H9 (cell line): ENCODE measurements at regions not wholly inside any gene's neighbourhood (a gene's known extent, or its start where the extent isn't known, plus 50 kb on each side); places are given as distances from the start of the nearest gene placed in this dataset.

Experiments
- DNase-seq: peaks from one replicate; pipeline ENCODE4 v3.0.0-alpha.2; 2017
- H2AFZ ChIP-seq: one replicate; pipeline ENCODE4 v1.6.1; 2013; ENCODE audit warnings: mild to moderate bottlenecking, low read length, control low read depth, moderate library complexity
- H2AK5ac ChIP-seq: 2 replicates; pipeline ENCODE4 v1.6.1; 2013; ENCODE audit warnings: low read length, control low read depth, mixed read lengths; ENCODE audit not compliant: insufficient read length
- H2BK120ac ChIP-seq: one replicate; pipeline ENCODE4 v1.6.1; 2013; ENCODE audit warnings: low read depth, mild to moderate bottlenecking, low read length, control low read depth, inconsistent platforms; ENCODE audit not compliant: poor library complexity, severe bottlenecking
- H2BK12ac ChIP-seq: 2 replicates; pipeline ENCODE4 v1.6.1; 2013; ENCODE audit warnings: low read length, control low read depth, mixed read lengths, low read depth; ENCODE audit not compliant: insufficient read length
- H2BK15ac ChIP-seq: 2 replicates; pipeline ENCODE4 v1.6.1; 2013; ENCODE audit warnings: low read depth, low read length, control low read depth
- H2BK20ac ChIP-seq: one replicate; pipeline ENCODE4 v1.6.1; 2013; ENCODE audit warnings: low read depth, mild to moderate bottlenecking, low read length, control low read depth, inconsistent platforms; ENCODE audit not compliant: poor library complexity, severe bottlenecking
- H2BK5ac ChIP-seq: 2 replicates; pipeline ENCODE4 v1.6.1; 2013; ENCODE audit warnings: low read length, control low read depth, mixed read lengths; ENCODE audit not compliant: insufficient read length
- H3K14ac ChIP-seq: 2 replicates; pipeline ENCODE4 v1.6.1; 2013; ENCODE audit warnings: low read length, control low read depth; ENCODE audit not compliant: insufficient read depth
- H3K18ac ChIP-seq: 2 replicates; pipeline ENCODE4 v1.6.1; 2013; ENCODE audit warnings: low read depth, mild to moderate bottlenecking, mixed read lengths, low read length, control low read depth; ENCODE audit not compliant: insufficient read length
- H3K23ac ChIP-seq: 2 replicates; pipeline ENCODE4 v1.6.1; 2013; ENCODE audit warnings: low read length, control low read depth, mixed read lengths, low read depth; ENCODE audit not compliant: insufficient read length
- H3K23me2 ChIP-seq: 2 replicates; pipeline ENCODE4 v1.6.1; 2013; ENCODE audit warnings: low read depth, mild to moderate bottlenecking, mixed read lengths, low read length, control low read depth; ENCODE audit not compliant: insufficient read length, poor library complexity, severe bottlenecking
- H3K27ac ChIP-seq: 2 replicates; pipeline ENCODE4 v1.5.1; 2013; ENCODE audit warnings: low read length, control low read depth, mixed read lengths, low read depth; ENCODE audit not compliant: insufficient read length
- H3K27me3 ChIP-seq: 2 replicates; pipeline ENCODE4 v1.6.1; 2013; ENCODE audit warnings: low read length, control low read depth, inconsistent platforms; ENCODE audit not compliant: insufficient read depth
- H3K4ac ChIP-seq: 2 replicates; pipeline ENCODE4 v1.6.1; 2013; ENCODE audit warnings: low read depth, mild to moderate bottlenecking, control low read depth, inconsistent platforms, low read length, moderate library complexity
- H3K4me1 ChIP-seq: 2 replicates; pipeline ENCODE4 v1.6.1; 2013; ENCODE audit warnings: low read length, control low read depth, inconsistent platforms; ENCODE audit not compliant: insufficient read depth
- H3K4me2 ChIP-seq: 2 replicates; pipeline ENCODE4 v1.6.1; 2013; ENCODE audit warnings: low read length, control low read depth, mixed read lengths; ENCODE audit not compliant: insufficient read length, insufficient read depth
- H3K56ac ChIP-seq: 2 replicates; pipeline ENCODE4 v1.6.1; 2013; ENCODE audit warnings: low read depth, mild to moderate bottlenecking, mixed read lengths, low read length, control low read depth; ENCODE audit not compliant: insufficient read length
- H3K79me1 ChIP-seq: 2 replicates; pipeline ENCODE4 v1.6.1; 2013; ENCODE audit warnings: low read depth, mild to moderate bottlenecking, moderate library complexity, low read length, control low read depth, inconsistent platforms; ENCODE audit not compliant: insufficient read depth, poor library complexity, severe bottlenecking
- H3K79me2 ChIP-seq: 2 replicates; pipeline ENCODE4 v1.6.1; 2013; ENCODE audit warnings: low read length, control low read depth, inconsistent platforms; ENCODE audit not compliant: insufficient read depth
- H3K9ac ChIP-seq: 2 replicates; pipeline ENCODE4 v1.6.1; 2013; ENCODE audit warnings: low read length, control low read depth, mixed read lengths; ENCODE audit not compliant: insufficient read length; ENCODE audit errors: extremely low read depth
- H3K9me3 ChIP-seq: one replicate; pipeline ENCODE4 v1.6.1; 2013; ENCODE audit warnings: low read depth, low read length, inconsistent platforms; ENCODE audit not compliant: control insufficient read depth
- H3T11ph ChIP-seq: one replicate; pipeline ENCODE4 v1.6.1; 2013; ENCODE audit warnings: mild to moderate bottlenecking, low read length, control low read depth, inconsistent platforms
- H4K20me1 ChIP-seq: one replicate; pipeline ENCODE4 v1.6.1; 2013; ENCODE audit not compliant: control insufficient read depth, insufficient read length, insufficient read depth
- H4K5ac ChIP-seq: 2 replicates; pipeline ENCODE4 v1.6.1; 2013; ENCODE audit warnings: low read depth, mild to moderate bottlenecking, mixed read lengths, low read length, control low read depth; ENCODE audit not compliant: insufficient read length
- H4K8ac ChIP-seq: replicated peaks from 2 replicates; pipeline ENCODE4 v1.6.1; 2013; ENCODE audit warnings: low read length, control low read depth, mixed read lengths, low read depth; ENCODE audit not compliant: insufficient read length
- H4K91ac ChIP-seq: 2 replicates; pipeline ENCODE4 v1.6.1; 2013; ENCODE audit warnings: low read depth, mild to moderate bottlenecking, moderate library complexity, mixed read lengths, low read length, control low read depth; ENCODE audit not compliant: insufficient read length
- H3K27ac Mint-ChIP-seq, 3 experiments: 2 replicates in 2 of 3; 3 replicates in 1 of 3; pipeline ENCODE4 v1.8.0; 2020 to 2021; ENCODE audit warnings: mixed read lengths in 3 of 3, mild to moderate bottlenecking in 1 of 3, moderate library complexity in 1 of 3
- H3K27me3 Mint-ChIP-seq: 2 replicates; pipeline ENCODE4 v1.8.0; 2021; ENCODE audit warnings: low read depth, mild to moderate bottlenecking, moderate library complexity, mixed read lengths
- H3K36me3 Mint-ChIP-seq, 3 experiments: 2 replicates in 2 of 3; 3 replicates in 1 of 3; pipeline ENCODE4 v1.8.0; 2020 to 2021; ENCODE audit warnings: low read depth in 3 of 3, mixed read lengths in 3 of 3; ENCODE audit not compliant: insufficient read depth in 1 of 3
- H3K4me1 Mint-ChIP-seq, 2 experiments: 2 replicates each; pipeline ENCODE4 v1.8.0; 2020; ENCODE audit warnings: mixed read lengths in 2 of 2
- H3K4me3 Mint-ChIP-seq, 2 experiments: 2 replicates in 1 of 2; 3 replicates in 1 of 2; pipeline ENCODE4 v1.8.0; 2020 to 2021; ENCODE audit warnings: mild to moderate bottlenecking in 2 of 2, mixed read lengths in 2 of 2, moderate library complexity in 1 of 2
- H3K9me3 Mint-ChIP-seq, 2 experiments: 2 replicates in 1 of 2; 3 replicates in 1 of 2; pipeline ENCODE4 v1.8.0; 2020; ENCODE audit warnings: mild to moderate bottlenecking in 2 of 2, mixed read lengths in 2 of 2, moderate library complexity in 1 of 2
- WGBS: extraction: QIAGEN DNeasy Blood & Tissue Kit; methylation state at CpG from one replicate; pipeline ENCODE4 v1.1.7; 2013; ENCODE audit warnings: missing lambda C conversion rate, low lambda C conversion rate, mixed read lengths; ENCODE audit not compliant: insufficient read length; ENCODE audit errors: extremely low coverage; 5-methylcytosine and 5-hydroxymethylcytosine counted together
- TF ChIP-seq, protein P1 (sequence below): fragments of 200-600 bp; sonication (generic); conservative IDR thresholded peaks from 3 replicates; pipeline ENCODE4 v1.8.0; 2021; ENCODE audit warnings: antibody characterized with exemption, mild to moderate bottlenecking

DNA sequence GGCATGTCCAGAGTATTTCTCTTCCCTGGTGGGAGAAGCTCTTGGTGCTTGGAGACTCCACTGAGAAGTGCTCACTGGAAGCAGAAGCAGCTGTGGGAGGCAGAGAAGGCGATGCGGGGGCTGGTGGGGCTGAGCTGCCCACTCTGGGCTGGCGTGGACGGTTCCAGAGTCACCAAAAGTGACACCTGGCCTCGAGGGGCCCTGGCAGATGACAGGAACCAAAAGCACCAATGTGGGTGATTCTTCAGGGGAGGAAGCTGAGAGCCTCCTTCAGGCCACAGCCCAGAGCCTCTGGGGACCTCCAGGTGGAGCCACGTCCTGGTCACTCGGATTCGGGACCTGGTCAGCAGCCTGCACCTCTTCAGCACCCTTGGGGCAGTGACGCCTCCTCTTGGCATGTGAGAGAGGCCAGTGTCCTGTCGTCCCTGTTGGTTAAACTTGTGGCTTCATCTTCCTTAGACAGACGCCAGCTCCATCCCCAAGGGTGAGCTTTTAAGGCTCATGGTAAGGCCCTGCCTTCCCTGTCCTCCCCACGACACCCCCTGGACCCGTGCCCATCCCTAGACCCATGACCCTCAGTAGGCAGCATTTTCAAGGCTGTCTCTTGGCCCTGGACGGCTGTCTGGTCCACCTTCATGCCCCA, 78.7 kb upstream of the IRX4 start:
- Histone ChIP-seq H3K9ac (no peak overlapping the region), H2AK5ac (no peak overlapping the region), H3K4ac (no peak overlapping the region), H3K9me3 (no peaks in the 10 kb centered on the region), H3K79me1 (no peaks in the 10 kb centered on the region), H2BK15ac (no peak overlapping the region), H3K27ac (no peak overlapping the region), H3K56ac (no peak overlapping the region), H2BK5ac (no peak overlapping the region), H3K79me2 (no peaks in the 10 kb centered on the region), H2AFZ (no peak overlapping the region), H3K14ac (no peak overlapping the region), H3T11ph (no peak overlapping the region), H3K23me2 (no peaks in the 10 kb centered on the region), H4K20me1 (no peaks in the 10 kb centered on the region), H4K91ac (no peak overlapping the region), H3K27me3 (no peaks in the 10 kb centered on the region), H2BK20ac (no peak overlapping the region), H2BK120ac (no peak overlapping the region), H3K4me2 (no peak overlapping the region), H3K4me1 (no peaks in the 10 kb centered on the region), H4K8ac (no peak overlapping the region), H2BK12ac (no peak overlapping the region), H4K5ac (no peak overlapping the region), H3K23ac (no peak overlapping the region), H3K18ac (no peak overlapping the region)
- Mint-ChIP-seq H3K4me1 (peaks cover 8 to 9% of the 10 kb centered on the region in 2 experiments), H3K27me3 (peaks cover 1% of the 10 kb centered on the region), H3K4me3 (no peak overlapping the region), H3K27ac (no peak overlapping the region), H3K9me3 (no peaks in the 10 kb centered on the region), H3K36me3 (no peaks in the 10 kb centered on the region; a peak in 1 of 7 replicates)
- WGBS: no CpG with 5 or more reads among the region's 14 CpGs
- DNase-seq: no peak
- TF ChIP-seq, protein P1, sequence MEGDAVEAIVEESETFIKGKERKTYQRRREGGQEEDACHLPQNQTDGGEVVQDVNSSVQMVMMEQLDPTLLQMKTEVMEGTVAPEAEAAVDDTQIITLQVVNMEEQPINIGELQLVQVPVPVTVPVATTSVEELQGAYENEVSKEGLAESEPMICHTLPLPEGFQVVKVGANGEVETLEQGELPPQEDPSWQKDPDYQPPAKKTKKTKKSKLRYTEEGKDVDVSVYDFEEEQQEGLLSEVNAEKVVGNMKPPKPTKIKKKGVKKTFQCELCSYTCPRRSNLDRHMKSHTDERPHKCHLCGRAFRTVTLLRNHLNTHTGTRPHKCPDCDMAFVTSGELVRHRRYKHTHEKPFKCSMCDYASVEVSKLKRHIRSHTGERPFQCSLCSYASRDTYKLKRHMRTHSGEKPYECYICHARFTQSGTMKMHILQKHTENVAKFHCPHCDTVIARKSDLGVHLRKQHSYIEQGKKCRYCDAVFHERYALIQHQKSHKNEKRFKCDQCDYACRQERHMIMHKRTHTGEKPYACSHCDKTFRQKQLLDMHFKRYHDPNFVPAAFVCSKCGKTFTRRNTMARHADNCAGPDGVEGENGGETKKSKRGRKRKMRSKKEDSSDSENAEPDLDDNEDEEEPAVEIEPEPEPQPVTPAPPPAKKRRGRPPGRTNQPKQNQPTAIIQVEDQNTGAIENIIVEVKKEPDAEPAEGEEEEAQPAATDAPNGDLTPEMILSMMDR: no peak
